CD14-positive monocyte (primary cell): ENCODE measurements at regions not wholly inside any gene's neighbourhood (a gene's known extent, or its start where the extent isn't known, plus 50 kb on each side); places are given as distances from the start of the nearest gene placed in this dataset.

Experiments
- DNase-seq, 3 donors: peaks; one replicate each; pipeline ENCODE4 v3.0.0-alpha.2; 2011 to 2022
- H2AFZ ChIP-seq: 2 replicates; pipeline ENCODE4 v1.6.0; 2012; ENCODE audit warnings: mild to moderate bottlenecking, low read depth, low read length, inconsistent platforms; ENCODE audit not compliant: insufficient read depth, poor library complexity, severe bottlenecking
- H3K27ac ChIP-seq, 2 donors: 1 replicate in 1 of 2; 2 replicates in 1 of 2; pipeline ENCODE4 v1.5.1; 2012 to 2013; ENCODE audit warnings: low read length in 2 of 2, control low read depth in 1 of 2, inconsistent platforms in 1 of 2, low read depth in 1 of 2, mild to moderate bottlenecking in 1 of 2
- H3K27me3 ChIP-seq, 2 donors: one replicate each; pipeline versions ENCODE4 v1.6.0 to v1.6.1; 2011 to 2013; ENCODE audit warnings: low read length in 2 of 2; ENCODE audit not compliant: control insufficient read depth in 2 of 2, insufficient read depth in 2 of 2
- H3K36me3 ChIP-seq, 2 donors: replicated peaks in 1 of 2; 1 replicate in 1 of 2; 2 replicates in 1 of 2; pipeline versions ENCODE4 v1.5.1 to v1.6.1; 2012 to 2013; ENCODE audit warnings: low read length in 2 of 2, control low read depth in 1 of 2, inconsistent platforms in 1 of 2, mild to moderate bottlenecking in 1 of 2; ENCODE audit not compliant: insufficient read depth in 2 of 2, control insufficient read depth in 1 of 2
- H3K4me1 ChIP-seq, 2 donors: 1 replicate in 1 of 2; 2 replicates in 1 of 2; pipeline versions ENCODE4 v1.5.1 to v1.6.1; 2012 to 2013; ENCODE audit warnings: low read length in 2 of 2, control low read depth in 1 of 2, inconsistent platforms in 1 of 2, mild to moderate bottlenecking in 1 of 2, moderate library complexity in 1 of 2; ENCODE audit not compliant: insufficient read depth in 2 of 2, control insufficient read depth in 1 of 2
- H3K4me2 ChIP-seq: replicated peaks from 2 replicates; pipeline ENCODE3; 2012; ENCODE audit warnings: low read length, moderate library complexity, mild to moderate bottlenecking; ENCODE audit not compliant: poor library complexity, severe bottlenecking; ENCODE audit errors: extremely low read depth
- H3K4me3 ChIP-seq, 3 experiments: fragments of 200-600 bp in 1 of 3; sonication (generic) in 1 of 3; replicated peaks in 1 of 3; 1 replicate in 2 of 3; 2 replicates in 1 of 3; pipeline ENCODE4 v1.5.1; 2011 to 2013; ENCODE audit warnings: low read length in 3 of 3, mild to moderate bottlenecking in 3 of 3, control low read depth in 2 of 3, low read depth in 2 of 3, inconsistent platforms in 1 of 3, moderate library complexity in 1 of 3
- H3K79me2 ChIP-seq: 2 replicates; pipeline ENCODE4 v1.6.0; 2012; ENCODE audit warnings: mild to moderate bottlenecking, control low read depth, inconsistent platforms, low read length, moderate library complexity; ENCODE audit not compliant: insufficient read depth
- H3K9ac ChIP-seq: 2 replicates; pipeline ENCODE4 v1.6.0; 2017; ENCODE audit warnings: low read length, mild to moderate bottlenecking; ENCODE audit not compliant: insufficient read depth, poor library complexity, severe bottlenecking
- H3K9me3 ChIP-seq, 2 donors: replicated peaks in 1 of 2; 1 replicate in 1 of 2; 2 replicates in 1 of 2; pipeline versions ENCODE4 v1.5.1 to v1.6.1; 2012 to 2013; ENCODE audit warnings: low read length in 2 of 2, control low read depth in 1 of 2; ENCODE audit not compliant: control insufficient read depth in 1 of 2, insufficient read depth in 1 of 2
- H4K20me1 ChIP-seq: 2 replicates; pipeline ENCODE4 v1.6.0; 2012; ENCODE audit warnings: mild to moderate bottlenecking, low read length, control low read depth, moderate library complexity; ENCODE audit not compliant: insufficient read depth
- H3K27ac Mint-ChIP-seq, 7 donors: one replicate each; pipeline ENCODE4 v1.8.0; 2020; ENCODE audit warnings: mild to moderate bottlenecking in 7 of 7, mixed read lengths in 7 of 7, moderate library complexity in 6 of 7, inconsistent platforms in 2 of 7
- H3K27me3 Mint-ChIP-seq, 3 donors: one replicate each; pipeline ENCODE4 v1.8.0; 2021 to 2022; ENCODE audit warnings: low read depth in 3 of 3, mild to moderate bottlenecking in 3 of 3, mixed read lengths in 3 of 3, moderate library complexity in 3 of 3, inconsistent platforms in 1 of 3
- H3K36me3 Mint-ChIP-seq, 2 donors: one replicate each; pipeline ENCODE4 v1.8.0; 2020; ENCODE audit warnings: mixed read lengths in 2 of 2, inconsistent platforms in 1 of 2, mild to moderate bottlenecking in 1 of 2
- H3K4me1 Mint-ChIP-seq: one replicate; pipeline ENCODE4 v1.8.0; 2020; ENCODE audit warnings: mild to moderate bottlenecking, mixed read lengths
- H3K4me3 Mint-ChIP-seq, 2 donors: one replicate each; pipeline ENCODE4 v1.8.0; 2020; ENCODE audit warnings: mild to moderate bottlenecking in 2 of 2, mixed read lengths in 2 of 2, moderate library complexity in 1 of 2
- H3K9me3 Mint-ChIP-seq, 7 donors: one replicate each; pipeline ENCODE4 v1.8.0; 2020 to 2022; ENCODE audit warnings: mixed read lengths in 7 of 7, mild to moderate bottlenecking in 6 of 7, moderate library complexity in 6 of 7, inconsistent platforms in 2 of 7
- WGBS: methylation state at CpG from one replicate; pipeline ENCODE4 v1.1.5; 2013; ENCODE audit warnings: missing lambda C conversion rate; ENCODE audit not compliant: insufficient coverage; 5-methylcytosine and 5-hydroxymethylcytosine counted together
- intact Hi-C, 2 donors: fragments of 100-400 bp; cut with micrococcal nuclease; formaldehyde crosslinking; loops; one replicate each; pipeline versions ENCODE4 v1.15.0 to v1.15.1; 2023
- TF ChIP-seq, protein P1 (sequence below): fragments of 200-600 bp; IDR thresholded peaks from one replicate; pipeline ENCODE4 v1.8.0; 2022; ENCODE audit warnings: antibody characterized with exemption, mild to moderate bottlenecking

DNA sequence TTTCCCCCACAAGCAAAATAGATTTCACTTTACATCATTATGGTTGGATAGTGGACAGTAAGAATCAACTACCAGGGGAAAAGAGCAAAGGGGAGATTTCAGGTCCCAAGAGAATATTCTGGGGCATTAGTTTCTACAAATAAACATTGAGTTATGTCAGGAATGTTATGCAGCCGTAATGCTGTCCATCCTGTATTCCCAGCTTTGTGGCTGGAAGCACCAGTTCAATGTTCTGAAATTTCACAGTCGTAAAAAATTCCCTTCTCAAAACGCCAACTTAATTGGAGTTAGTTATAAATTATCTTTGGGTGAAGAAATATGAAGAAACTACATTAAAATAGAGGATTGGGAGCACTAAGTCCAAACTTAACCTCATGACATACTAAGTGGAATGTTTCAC is 141.5 kb upstream of the FIGN start:
- H3K9ac ChIP-seq: no peak overlapping the region
- TF ChIP-seq, protein P1, sequence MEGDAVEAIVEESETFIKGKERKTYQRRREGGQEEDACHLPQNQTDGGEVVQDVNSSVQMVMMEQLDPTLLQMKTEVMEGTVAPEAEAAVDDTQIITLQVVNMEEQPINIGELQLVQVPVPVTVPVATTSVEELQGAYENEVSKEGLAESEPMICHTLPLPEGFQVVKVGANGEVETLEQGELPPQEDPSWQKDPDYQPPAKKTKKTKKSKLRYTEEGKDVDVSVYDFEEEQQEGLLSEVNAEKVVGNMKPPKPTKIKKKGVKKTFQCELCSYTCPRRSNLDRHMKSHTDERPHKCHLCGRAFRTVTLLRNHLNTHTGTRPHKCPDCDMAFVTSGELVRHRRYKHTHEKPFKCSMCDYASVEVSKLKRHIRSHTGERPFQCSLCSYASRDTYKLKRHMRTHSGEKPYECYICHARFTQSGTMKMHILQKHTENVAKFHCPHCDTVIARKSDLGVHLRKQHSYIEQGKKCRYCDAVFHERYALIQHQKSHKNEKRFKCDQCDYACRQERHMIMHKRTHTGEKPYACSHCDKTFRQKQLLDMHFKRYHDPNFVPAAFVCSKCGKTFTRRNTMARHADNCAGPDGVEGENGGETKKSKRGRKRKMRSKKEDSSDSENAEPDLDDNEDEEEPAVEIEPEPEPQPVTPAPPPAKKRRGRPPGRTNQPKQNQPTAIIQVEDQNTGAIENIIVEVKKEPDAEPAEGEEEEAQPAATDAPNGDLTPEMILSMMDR: no peak
- Mint-ChIP-seq H3K36me3 (no peaks in the 10 kb centered on the region), H3K27me3 (no peaks in the 10 kb centered on the region), H3K4me1 (no peaks in the 10 kb centered on the region), H3K27ac (no peak overlapping the region), H3K4me3 (no peak overlapping the region), H3K9me3 (peaks cover 0 to 3% (median 0%) of the 10 kb centered on the region in 7 donors)
- H4K20me1 ChIP-seq: no peaks in the 10 kb centered on the region
- WGBS: 100% methylated on average over 1 of the region's 3 CpGs
- H3K36me3 ChIP-seq: no peaks in the 10 kb centered on the region
- no peaks in the 10 kb centered on the region for H3K27me3 ChIP-seq
- H2AFZ ChIP-seq: no peak overlapping the region
- H3K79me2 ChIP-seq: no peaks in the 10 kb centered on the region
- intact Hi-C loops: no loop called here
- H3K27ac ChIP-seq: no peak overlapping the region
- H3K4me1 ChIP-seq: no peaks in the 10 kb centered on the region
- no peak overlapping the region for H3K4me2 ChIP-seq
- H3K9me3 ChIP-seq: no peaks in the 10 kb centered on the region
- H3K4me3 ChIP-seq: no peak overlapping the region
- DNase-seq: no peak

DNA sequence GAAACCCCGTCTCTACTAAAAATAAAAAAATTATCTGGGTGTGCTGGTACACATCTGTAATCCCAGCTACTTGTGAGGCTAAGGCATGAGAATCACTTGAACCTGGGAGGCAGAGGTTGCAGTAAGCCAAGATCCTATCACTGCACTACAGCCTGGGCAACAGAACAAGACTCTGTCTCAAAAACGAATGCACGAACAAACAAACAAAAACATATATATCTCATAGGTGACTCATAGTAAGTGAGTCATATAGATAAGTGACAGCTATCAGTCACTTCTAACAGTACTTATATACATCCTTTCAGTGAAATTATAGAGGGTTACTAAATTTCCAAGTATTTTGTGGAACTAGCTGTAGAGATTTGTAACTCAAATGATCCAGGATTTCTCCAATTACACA is 127.3 kb upstream of the FIGN start:
- TF ChIP-seq, protein P1: no peak
- Histone ChIP-seq H3K9ac (no peak overlapping the region), H3K4me3 (no peak overlapping the region), H2AFZ (no peak overlapping the region), H3K4me2 (no peak overlapping the region), H3K36me3 (no peaks in the 10 kb centered on the region), H3K4me1 (no peaks in the 10 kb centered on the region), H3K27ac (no peak overlapping the region), H3K27me3 (no peaks in the 10 kb centered on the region), H3K9me3 (no peaks in the 10 kb centered on the region), H3K79me2 (no peaks in the 10 kb centered on the region), H4K20me1 (no peaks in the 10 kb centered on the region)
- no peaks in the 10 kb centered on the region for H3K36me3 Mint-ChIP-seq
- no peaks in the 10 kb centered on the region for H3K4me1 Mint-ChIP-seq
- H3K27me3 Mint-ChIP-seq: no peaks in the 10 kb centered on the region
- no peak for DNase-seq
- intact Hi-C loops: no loop called here
- H3K4me3 Mint-ChIP-seq: no peak overlapping the region
- H3K9me3 Mint-ChIP-seq: peaks cover 0 to 4% (median 1%) of the 10 kb centered on the region in 7 donors
- no CpG with 5 or more reads among the region's 3 CpGs for WGBS
- H3K27ac Mint-ChIP-seq: no peak overlapping the region
